Tibial artery (tissue), 4 donors: ENCODE measurements at regions not wholly inside any gene's neighbourhood (a gene's known extent, or its start where the extent isn't known, plus 50 kb on each side); places are given as distances from the start of the nearest gene placed in this dataset.

Source experiments
- DNase-seq, 2 donors: peaks; one replicate each; pipeline ENCODE4 v3.0.0-alpha.2; 2019
- H3K27ac ChIP-seq, 2 donors: fragments of 200-600 bp; sonication (generic) in 1 of 2; 1 replicate in 1 of 2; 2 replicates in 1 of 2; pipeline ENCODE4 v1.5.1; 2018 to 2019; ENCODE audit warnings: mild to moderate bottlenecking in 1 of 2
- H3K27me3 ChIP-seq, 2 donors: fragments of 200-600 bp; sonication (generic) in 1 of 2; one replicate each; pipeline versions ENCODE4 v1.5.1 to v1.6.0; 2016 to 2019
- H3K36me3 ChIP-seq, 3 donors: fragments of 200-600 bp; sonication (generic) in 2 of 3; one replicate each; pipeline ENCODE4 v1.5.1; 2016 to 2019; ENCODE audit warnings: mild to moderate bottlenecking in 2 of 3
- H3K4me1 ChIP-seq, 4 donors: fragments of 200-600 bp; sonication (generic) in 2 of 4; 1 replicate in 3 of 4; 2 replicates in 1 of 4; pipeline ENCODE4 v1.5.1; 2016 to 2019
- H3K4me3 ChIP-seq, 2 donors: fragments of 200-600 bp; sonication (generic) in 1 of 2; 1 replicate in 1 of 2; 2 replicates in 1 of 2; pipeline ENCODE4 v1.5.1; 2018 to 2019; ENCODE audit warnings: mild to moderate bottlenecking in 2 of 2
- H3K9me3 ChIP-seq, 3 donors: fragments of 200-600 bp; sonication (generic) in 1 of 3; one replicate each; pipeline ENCODE4 v1.5.1; 2016 to 2019
- intact Hi-C: fragments of 100-400 bp; cut with DNase I; formaldehyde crosslinking; loops from one replicate; pipeline ENCODE4 v1.15.0; 2023; ENCODE audit warnings: low total_unique reads
- TF ChIP-seq, protein P1 (sequence below), 2 experiments: fragments of 200-600 bp in 1 of 2; fragments of 450-650 bp in 1 of 2; IDR thresholded peaks; one replicate each; pipeline ENCODE4 v1.5.1; 2017 to 2019; ENCODE audit warnings: antibody characterized with exemption in 2 of 2, mild to moderate bottlenecking in 1 of 2, moderate library complexity in 1 of 2

DNA sequence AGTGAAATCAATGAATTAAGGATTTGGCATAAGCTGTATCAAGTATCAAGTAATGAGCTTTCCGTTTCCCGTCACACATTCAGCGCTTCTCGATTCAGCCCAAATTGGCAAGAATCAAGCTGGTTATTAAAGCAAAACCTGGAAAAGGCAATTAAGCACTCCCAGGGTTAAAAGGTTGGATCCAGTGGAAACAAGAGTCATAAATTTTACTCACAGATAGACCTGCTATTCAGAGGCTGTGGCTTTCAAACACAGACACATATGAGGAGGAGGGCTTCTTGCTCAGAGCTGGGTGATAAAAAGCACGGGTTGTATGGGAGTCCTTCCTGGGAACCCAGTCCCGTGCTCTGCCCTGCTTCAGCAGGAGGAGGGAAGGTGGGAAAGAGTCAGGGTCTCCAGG lies 112.3 kb upstream of the CXCL14 start:
- intact Hi-C loops: no loop called here
- Histone ChIP-seq H3K36me3 (no peaks in the 10 kb centered on the region), H3K4me3 (no peak overlapping the region), H3K9me3 (no peaks in the 10 kb centered on the region), H3K27ac (no peak overlapping the region), H3K27me3 (peaks cover 0 to 5% of the 10 kb centered on the region in 2 donors), H3K4me1 (no peaks in the 10 kb centered on the region)
- TF ChIP-seq, protein P1, sequence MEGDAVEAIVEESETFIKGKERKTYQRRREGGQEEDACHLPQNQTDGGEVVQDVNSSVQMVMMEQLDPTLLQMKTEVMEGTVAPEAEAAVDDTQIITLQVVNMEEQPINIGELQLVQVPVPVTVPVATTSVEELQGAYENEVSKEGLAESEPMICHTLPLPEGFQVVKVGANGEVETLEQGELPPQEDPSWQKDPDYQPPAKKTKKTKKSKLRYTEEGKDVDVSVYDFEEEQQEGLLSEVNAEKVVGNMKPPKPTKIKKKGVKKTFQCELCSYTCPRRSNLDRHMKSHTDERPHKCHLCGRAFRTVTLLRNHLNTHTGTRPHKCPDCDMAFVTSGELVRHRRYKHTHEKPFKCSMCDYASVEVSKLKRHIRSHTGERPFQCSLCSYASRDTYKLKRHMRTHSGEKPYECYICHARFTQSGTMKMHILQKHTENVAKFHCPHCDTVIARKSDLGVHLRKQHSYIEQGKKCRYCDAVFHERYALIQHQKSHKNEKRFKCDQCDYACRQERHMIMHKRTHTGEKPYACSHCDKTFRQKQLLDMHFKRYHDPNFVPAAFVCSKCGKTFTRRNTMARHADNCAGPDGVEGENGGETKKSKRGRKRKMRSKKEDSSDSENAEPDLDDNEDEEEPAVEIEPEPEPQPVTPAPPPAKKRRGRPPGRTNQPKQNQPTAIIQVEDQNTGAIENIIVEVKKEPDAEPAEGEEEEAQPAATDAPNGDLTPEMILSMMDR (IDR thresholded peaks at IDR 0.05): no peak
- DNase-seq: no peak

DNA sequence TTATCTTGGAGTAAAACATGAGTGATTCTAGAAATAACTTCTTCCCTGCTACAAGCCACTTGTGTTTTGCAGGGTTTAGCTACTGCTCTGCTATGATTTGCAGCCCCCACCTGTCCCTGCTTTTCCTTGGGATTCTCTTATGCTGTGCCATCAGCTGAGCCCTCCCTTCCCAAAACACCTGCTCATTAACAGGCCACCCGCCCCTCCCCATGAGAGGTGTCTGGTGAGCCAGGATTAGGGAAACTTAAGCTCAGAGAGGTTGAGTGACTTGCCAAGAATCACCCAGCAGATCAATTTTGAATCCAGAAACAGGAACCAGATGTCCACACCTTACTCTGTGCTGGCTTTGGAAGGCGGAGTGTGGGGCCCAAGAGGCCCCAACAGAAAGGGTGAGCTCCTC lies 111.7 kb upstream of the CXCL14 start:
- H3K4me1 ChIP-seq: no peaks in the 10 kb centered on the region
- intact Hi-C loops: no loop called here
- H3K36me3 ChIP-seq: no peaks in the 10 kb centered on the region
- DNase-seq: no peak
- H3K9me3 ChIP-seq: no peaks in the 10 kb centered on the region
- H3K4me3 ChIP-seq: no peak overlapping the region
- H3K27me3 ChIP-seq: peaks cover 0 to 2% of the 10 kb centered on the region in 2 donors
- TF ChIP-seq, protein P1 (IDR thresholded peaks at IDR 0.05): no peak
- H3K27ac ChIP-seq: no peak overlapping the region

DNA sequence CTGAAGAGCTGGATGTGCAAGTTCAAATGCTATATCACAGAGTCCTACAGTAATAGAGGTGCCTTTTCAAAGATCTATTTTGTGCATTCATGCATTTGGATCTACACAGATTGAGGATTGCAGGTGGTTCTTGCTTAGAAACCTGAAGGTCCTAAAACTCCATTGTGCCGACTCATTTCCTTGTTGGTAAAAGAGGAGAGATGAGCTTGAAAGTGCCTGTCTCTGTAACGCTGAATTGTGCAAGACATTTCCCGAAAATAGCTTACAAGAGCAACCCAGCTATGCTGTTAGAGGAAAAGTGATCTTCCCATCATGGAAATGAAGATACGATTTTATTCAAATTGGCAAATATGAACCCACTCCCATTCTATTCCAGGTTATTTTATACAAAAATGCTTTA lies 110.7 kb upstream of the CXCL14 start:
- Histone ChIP-seq H3K4me3 (no peak overlapping the region), H3K27me3 (peaks cover 0 to 2% of the 10 kb centered on the region in 2 donors), H3K36me3 (no peaks in the 10 kb centered on the region), H3K4me1 (no peaks in the 10 kb centered on the region), H3K27ac (no peak overlapping the region), H3K9me3 (no peaks in the 10 kb centered on the region)
- TF ChIP-seq, protein P1 (IDR thresholded peaks at IDR 0.05): no peak
- intact Hi-C loops: no loop called here
- no peak for DNase-seq

DNA sequence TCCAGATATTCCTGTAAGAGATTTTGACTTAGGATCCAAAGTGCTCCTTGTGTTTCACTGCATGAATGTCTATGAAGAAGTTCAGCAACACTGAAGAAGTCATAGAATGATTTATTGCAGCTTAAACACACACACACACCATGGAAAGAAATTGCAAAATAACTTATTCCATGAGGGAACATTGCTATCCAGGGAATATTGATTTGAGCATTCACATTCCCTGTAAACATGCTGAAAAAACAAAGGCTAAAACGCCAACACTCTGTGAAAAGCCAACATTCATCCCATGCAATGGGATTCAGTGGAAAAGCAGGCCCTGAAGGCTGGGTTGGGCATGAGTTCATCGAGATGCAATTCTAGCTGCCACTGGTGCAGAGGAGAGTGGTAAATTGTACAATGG lies 109.6 kb upstream of the CXCL14 start:
- H3K9me3 ChIP-seq: no peaks in the 10 kb centered on the region
- intact Hi-C loops: no loop called here
- H3K4me1 ChIP-seq: no peaks in the 10 kb centered on the region
- TF ChIP-seq, protein P1 (IDR thresholded peaks at IDR 0.05): no peak
- DNase-seq: no peak
- peaks cover 0 to 2% of the 10 kb centered on the region in 2 donors for H3K27me3 ChIP-seq
- H3K27ac ChIP-seq: no peak overlapping the region
- no peaks in the 10 kb centered on the region for H3K36me3 ChIP-seq
- no peak overlapping the region for H3K4me3 ChIP-seq

DNA sequence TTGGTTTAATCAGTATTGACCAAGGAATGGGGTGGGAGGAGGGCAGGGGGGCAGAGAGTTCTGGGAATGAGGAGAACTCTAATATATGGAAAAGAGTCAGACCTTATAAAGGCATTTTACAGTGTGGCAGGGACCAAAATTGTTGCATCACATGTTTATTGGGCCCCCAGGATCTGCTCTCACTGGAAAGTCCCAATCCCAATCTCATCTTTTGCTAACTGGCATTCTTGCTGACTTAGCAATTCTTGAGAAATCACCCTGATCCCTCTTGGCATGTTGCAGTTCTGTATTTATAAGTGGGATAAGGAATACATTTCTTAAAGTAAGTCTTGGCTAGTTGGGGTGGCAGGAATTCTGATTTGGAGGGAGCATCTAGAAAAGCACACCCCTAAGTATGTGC lies 104.4 kb upstream of the CXCL14 start:
- TF ChIP-seq, protein P1 (IDR thresholded peaks at IDR 0.05): no peak
- H3K4me1 ChIP-seq: no peaks in the 10 kb centered on the region
- peaks cover 3 to 26% (median 13%) of the 10 kb centered on the region in 3 donors for H3K9me3 ChIP-seq
- no peaks in the 10 kb centered on the region for H3K27me3 ChIP-seq
- H3K4me3 ChIP-seq: no peak overlapping the region
- no peak for DNase-seq
- no peaks in the 10 kb centered on the region for H3K36me3 ChIP-seq
- intact Hi-C loops: no loop called here
- no peak overlapping the region for H3K27ac ChIP-seq

DNA sequence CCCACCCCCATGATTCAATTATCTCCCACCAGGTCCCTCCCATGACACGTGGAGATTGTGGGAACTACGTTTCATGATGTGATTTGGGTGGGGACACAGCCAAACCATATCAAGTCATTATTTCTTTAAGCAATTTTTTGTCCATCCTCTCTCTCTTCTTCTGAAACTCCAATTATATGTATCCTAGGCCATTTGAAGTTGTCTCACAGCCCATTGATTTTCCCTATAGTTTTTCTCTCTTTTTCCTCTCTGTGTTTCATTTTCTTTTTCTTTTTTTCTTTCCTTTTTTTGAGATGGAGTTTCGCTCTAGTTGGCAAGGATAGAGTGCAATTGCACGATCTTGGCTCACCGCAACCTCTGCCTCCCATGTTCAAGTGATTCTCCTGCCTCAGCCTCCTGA lies 101.9 kb upstream of the CXCL14 start:
- no peak overlapping the region for H3K4me3 ChIP-seq
- no peaks in the 10 kb centered on the region for H3K36me3 ChIP-seq
- no peak for DNase-seq
- no peaks in the 10 kb centered on the region for H3K4me1 ChIP-seq
- H3K9me3 ChIP-seq: peaks cover 3 to 40% (median 13%) of the 10 kb centered on the region in 3 donors
- intact Hi-C loops: no loop called here
- no peak overlapping the region for H3K27ac ChIP-seq
- H3K27me3 ChIP-seq: no peaks in the 10 kb centered on the region
- TF ChIP-seq, protein P1 (IDR thresholded peaks at IDR 0.05): no peak
